GM12873 (cell line): ENCODE measurements at regions not wholly inside any gene's neighbourhood (a gene's known extent, or its start where the extent isn't known, plus 50 kb on each side); places are given as distances from the start of the nearest gene placed in this dataset.

Source experiments
- TF ChIP-seq, protein P1 (sequence below): IDR thresholded peaks from 2 replicates; pipeline ENCODE4 v1.5.1; 2012; ENCODE audit warnings: low read depth, mild to moderate bottlenecking, moderate library complexity, low read length, control low read depth; ENCODE audit not compliant: insufficient read depth; ENCODE audit errors: missing control alignments

- TF ChIP-seq, protein P1, sequence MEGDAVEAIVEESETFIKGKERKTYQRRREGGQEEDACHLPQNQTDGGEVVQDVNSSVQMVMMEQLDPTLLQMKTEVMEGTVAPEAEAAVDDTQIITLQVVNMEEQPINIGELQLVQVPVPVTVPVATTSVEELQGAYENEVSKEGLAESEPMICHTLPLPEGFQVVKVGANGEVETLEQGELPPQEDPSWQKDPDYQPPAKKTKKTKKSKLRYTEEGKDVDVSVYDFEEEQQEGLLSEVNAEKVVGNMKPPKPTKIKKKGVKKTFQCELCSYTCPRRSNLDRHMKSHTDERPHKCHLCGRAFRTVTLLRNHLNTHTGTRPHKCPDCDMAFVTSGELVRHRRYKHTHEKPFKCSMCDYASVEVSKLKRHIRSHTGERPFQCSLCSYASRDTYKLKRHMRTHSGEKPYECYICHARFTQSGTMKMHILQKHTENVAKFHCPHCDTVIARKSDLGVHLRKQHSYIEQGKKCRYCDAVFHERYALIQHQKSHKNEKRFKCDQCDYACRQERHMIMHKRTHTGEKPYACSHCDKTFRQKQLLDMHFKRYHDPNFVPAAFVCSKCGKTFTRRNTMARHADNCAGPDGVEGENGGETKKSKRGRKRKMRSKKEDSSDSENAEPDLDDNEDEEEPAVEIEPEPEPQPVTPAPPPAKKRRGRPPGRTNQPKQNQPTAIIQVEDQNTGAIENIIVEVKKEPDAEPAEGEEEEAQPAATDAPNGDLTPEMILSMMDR: no peak
These were observed 153.1 kb downstream of the ACTL7B start for GRCh38 chr9:108702681-108703080.

DNA sequence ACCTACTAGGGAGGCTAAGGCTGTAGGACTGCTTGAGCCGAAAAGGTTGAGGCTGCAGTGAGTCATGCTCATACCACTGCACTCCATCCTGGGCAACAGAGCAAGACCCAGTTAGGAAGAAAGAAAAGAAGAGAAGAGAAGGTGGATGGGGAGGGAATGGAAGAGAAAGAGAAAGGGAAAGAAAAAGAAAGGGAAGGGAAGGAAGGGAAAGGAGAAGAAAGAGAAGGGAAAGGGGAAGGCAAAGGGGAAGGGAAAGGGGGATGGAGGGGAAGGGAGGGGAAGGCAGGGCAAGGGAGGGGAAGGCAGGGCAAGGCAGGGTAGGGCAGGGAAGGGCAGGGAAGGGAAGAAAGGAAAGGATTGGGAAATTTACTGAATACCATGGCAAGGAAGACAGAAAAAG is 157.0 kb downstream of the ACTL7B start:
- TF ChIP-seq, protein P1: no peak

DNA sequence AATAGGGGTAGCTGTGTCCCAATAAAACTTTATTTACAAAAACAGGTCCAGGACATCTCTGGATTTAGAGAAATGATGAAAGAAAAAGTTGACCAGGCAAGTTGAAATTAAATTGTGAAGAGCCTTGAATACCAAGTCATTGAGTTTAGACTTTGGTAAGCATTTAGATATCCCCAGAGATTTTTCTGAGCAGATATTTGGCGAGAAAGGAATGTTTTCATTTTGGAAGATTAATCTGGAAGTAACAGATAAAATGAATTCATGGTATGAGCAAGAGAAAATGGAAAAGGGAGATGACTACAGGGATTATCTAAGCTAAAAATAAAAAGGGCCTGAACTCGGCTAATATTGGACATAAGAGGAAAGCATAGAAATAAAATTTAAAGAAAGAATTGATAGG is 157.6 kb downstream of the ACTL7B start:
- TF ChIP-seq, protein P1: no peak

DNA sequence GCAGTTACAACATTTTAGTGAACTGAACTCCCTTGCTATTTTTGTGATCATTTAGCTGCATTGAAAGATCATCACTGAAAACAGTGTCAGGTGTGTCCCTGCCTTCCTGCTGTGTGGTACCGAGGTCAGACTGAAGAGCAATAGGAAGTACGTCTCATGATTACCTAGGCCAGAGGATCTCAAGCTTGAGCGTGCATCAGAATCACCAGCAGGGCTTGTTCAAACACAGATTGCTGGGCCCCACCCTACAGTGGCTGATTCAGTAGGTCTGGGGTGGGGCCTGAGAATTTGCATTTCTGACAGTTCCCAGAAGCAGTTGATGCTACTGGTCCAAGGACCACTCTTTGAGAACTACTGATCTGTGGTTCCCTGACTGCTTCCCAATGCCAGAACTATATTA is 159.6 kb downstream of the ACTL7B start:
- TF ChIP-seq, protein P1: no peak

- TF ChIP-seq, protein P1: no peak
These were observed 161.6 kb downstream of the ACTL7B start for GRCh38 chr9:108694170-108694569.

GRCh38 chr9:108691614-108692013 is 164.2 kb downstream of the ACTL7B start:
- TF ChIP-seq, protein P1: no peak

DNA sequence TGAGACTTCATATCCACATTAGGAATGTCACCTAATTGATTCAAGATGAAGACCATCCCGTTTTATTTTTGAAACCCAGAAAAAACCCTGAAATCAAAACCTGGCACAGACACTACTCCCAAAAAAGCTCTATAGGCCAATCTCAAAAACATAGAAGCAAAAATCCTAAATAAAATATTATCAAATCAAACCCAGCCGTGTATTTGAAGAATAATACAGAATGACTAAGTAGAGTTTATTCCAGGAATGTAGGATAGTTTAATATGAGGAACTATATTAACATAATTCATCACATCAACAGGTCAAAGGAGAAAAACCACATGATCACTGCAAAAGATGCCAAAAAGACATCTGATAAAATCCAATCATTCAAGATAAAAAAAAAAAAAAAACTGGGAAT is 167.1 kb downstream of the ACTL7B start:
- TF ChIP-seq, protein P1: no peak

DNA sequence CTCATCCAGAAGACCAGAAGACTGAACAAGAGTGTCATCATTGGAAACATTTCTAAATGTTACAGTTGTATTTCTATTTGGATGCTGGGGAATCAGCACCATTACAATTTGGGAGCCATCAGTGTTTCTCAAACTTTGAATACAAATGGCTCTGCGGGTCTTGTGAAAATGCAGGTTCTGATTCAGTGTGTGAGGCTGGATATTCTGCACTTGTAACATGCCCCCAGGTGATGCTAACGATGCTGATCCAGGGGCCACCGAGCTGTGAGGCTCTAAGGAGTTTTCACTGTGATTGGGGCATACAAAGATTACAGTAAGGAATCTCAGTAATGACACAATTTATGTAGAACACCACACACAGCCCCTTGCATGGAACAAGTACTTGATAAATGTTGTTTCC is 167.7 kb downstream of the ACTL7B start:
- TF ChIP-seq, protein P1: no peak
